Kidney (tissue), 13 donors: ENCODE measurements at regions not wholly inside any gene's neighbourhood (a gene's known extent, or its start where the extent isn't known, plus 50 kb on each side); places are given as distances from the start of the nearest gene placed in this dataset.
A peak's percentile ranks its signal among the peaks of the same experiment; 100 is the strongest.

Experiments
- DNase-seq, 5 donors: peaks; one replicate each; pipeline ENCODE4 v3.0.0-alpha.2; 2013 to 2020
- FAIRE-seq: peaks from 2 replicates; lab custom pipeline; 2012; peaks lifted over from hg19 to GRCh38; lab: Jason Lieb, UNC
- H3K27ac ChIP-seq, 2 donors: one replicate each; pipeline ENCODE4 v1.7.0; 2013; ENCODE audit warnings: low read depth in 2 of 2, low read length in 2 of 2, inconsistent platforms in 1 of 2
- H3K27me3 ChIP-seq: one replicate; pipeline ENCODE4 v1.7.1; 2013; ENCODE audit warnings: low read length, inconsistent platforms; ENCODE audit not compliant: control insufficient read depth, insufficient read depth
- H3K36me3 ChIP-seq, 3 donors: one replicate each; pipeline versions ENCODE4 v1.7.0 to v1.7.1; 2013; ENCODE audit warnings: low read length in 3 of 3, control low read depth in 1 of 3, inconsistent platforms in 1 of 3; ENCODE audit not compliant: insufficient read depth in 3 of 3, control insufficient read depth in 2 of 3
- H3K4me1 ChIP-seq, 3 donors: one replicate each; pipeline versions ENCODE4 v1.7.0 to v1.7.1; 2013; ENCODE audit warnings: low read length in 3 of 3, inconsistent platforms in 1 of 3, low read depth in 1 of 3; ENCODE audit not compliant: control insufficient read depth in 2 of 3, insufficient read depth in 2 of 3
- H3K4me3 ChIP-seq, 3 donors: one replicate each; pipeline versions ENCODE4 v1.7.0 to v1.8.1; 2013; ENCODE audit warnings: low read length in 3 of 3, control low read depth in 1 of 3, inconsistent platforms in 1 of 3
- H3K9ac ChIP-seq, 3 donors: one replicate each; pipeline versions ENCODE4 v1.7.0 to v1.7.1; 2013; ENCODE audit warnings: low read length in 3 of 3, control low read depth in 1 of 3, inconsistent platforms in 1 of 3
- H3K9me3 ChIP-seq, 3 donors: one replicate each; pipeline versions ENCODE4 v1.7.0 to v1.7.1; 2013; ENCODE audit warnings: low read length in 3 of 3, control low read depth in 1 of 3, inconsistent platforms in 1 of 3; ENCODE audit not compliant: control insufficient read depth in 2 of 3, insufficient read depth in 1 of 3
- CTCF ChIP-seq: IDR thresholded peaks from 3 replicates; pipeline ENCODE4 v1.5.1; 2012; ENCODE audit warnings: mild to moderate bottlenecking, moderate library complexity, borderline replicate concordance; ENCODE audit not compliant: insufficient read depth; ENCODE audit errors: extremely low read depth
- intact Hi-C: fragments of 100-400 bp; cut with DNase I; formaldehyde crosslinking; loops from one replicate; pipeline ENCODE4 v1.11.1; 2022
- donor health status: control.
- donor health status: control.
- donor health status: control.
- donor health status: control.
- donor health status: control.
- donor health status: DM: yes; HTN: yes; CAD: no.
- donor health status: Normal renal cell carcinoma (clear cell type).

GRCh38 chr13:104837756-104838155 is 1697.7 kb downstream of the EFNB2 start:
- H3K27ac ChIP-seq: no peak overlapping the region
- no peak for DNase-seq
- FAIRE-seq: no peak
- no peaks in the 10 kb centered on the region for H3K9me3 ChIP-seq
- no peak overlapping the region for H3K4me3 ChIP-seq
- no peaks in the 10 kb centered on the region for H3K27me3 ChIP-seq
- no peak for TF ChIP-seq CTCF
- no peaks in the 10 kb centered on the region for H3K4me1 ChIP-seq
- H3K36me3 ChIP-seq: no peaks in the 10 kb centered on the region
- H3K9ac ChIP-seq: no peak overlapping the region
- intact Hi-C loops: no loop called here

- intact Hi-C loops: no loop called here
- H3K36me3 ChIP-seq: no peaks in the 10 kb centered on the region
- H3K27ac ChIP-seq: no peak overlapping the region
- no peaks in the 10 kb centered on the region for H3K4me1 ChIP-seq
- H3K9ac ChIP-seq: no peak overlapping the region
- no peaks in the 10 kb centered on the region for H3K27me3 ChIP-seq
- DNase-seq (no peak), FAIRE-seq (no peak)
- TF ChIP-seq CTCF: no peak
- H3K4me3 ChIP-seq: no peak overlapping the region
- H3K9me3 ChIP-seq: no peaks in the 10 kb centered on the region
Observed at GRCh38 chr13:104833221-104833620, 1702.2 kb downstream of the EFNB2 start.

GRCh38 chr13:104832231-104832630 is 1703.2 kb downstream of the EFNB2 start:
- no peak for DNase-seq
- Histone ChIP-seq H3K9ac (no peak overlapping the region), H3K4me3 (no peak overlapping the region), H3K9me3 (no peaks in the 10 kb centered on the region), H3K4me1 (no peaks in the 10 kb centered on the region), H3K36me3 (no peaks in the 10 kb centered on the region), H3K27ac (no peak overlapping the region), H3K27me3 (no peaks in the 10 kb centered on the region)
- no peak for TF ChIP-seq CTCF
- intact Hi-C loops: no loop called here
- FAIRE-seq: no peak

- Histone ChIP-seq H3K9ac (no peak overlapping the region), H3K4me1 (no peaks in the 10 kb centered on the region), H3K36me3 (no peaks in the 10 kb centered on the region), H3K4me3 (no peak overlapping the region), H3K27me3 (no peaks in the 10 kb centered on the region), H3K9me3 (no peaks in the 10 kb centered on the region), H3K27ac (no peak overlapping the region)
- intact Hi-C loops: no loop called here
- FAIRE-seq (no peak), DNase-seq (peak in 2 of 5 donors; percentile 12 to 17)
- no peak for TF ChIP-seq CTCF
Observed at GRCh38 chr13:104831831-104832230, 1703.6 kb downstream of the EFNB2 start.
